ENCODE measurements at regions not wholly inside any gene's neighbourhood (a gene's known extent, or its start where the extent isn't known, plus 50 kb on each side); places are given as distances from the start of the nearest gene placed in this dataset.
A peak's percentile ranks its signal among the peaks of the same experiment; 100 is the strongest.
"Not testable (repeated sequence)": the region's sequence is repeated elsewhere in the genome, so short reads cannot be mapped to it uniquely, and the experiment has no call there.

- no peak for DNase-seq
These were observed 191.5 kb upstream of the AJAP1 start for GRCh38 chr1:4462831-4463484.

- no peak for DNase-seq
These were observed 190.8 kb upstream of the AJAP1 start for GRCh38 chr1:4463631-4464030.

- no peak for DNase-seq
These were observed 189.9 kb upstream of the AJAP1 start for GRCh38 chr1:4464478-4464877.

GRCh38 chr1:4467241-4467640 lies 187.2 kb upstream of the AJAP1 start:
- no peak for DNase-seq

- DNase-seq: no peak
These were observed 186.0 kb upstream of the AJAP1 start for GRCh38 chr1:4468386-4468785.

- DNase-seq: no peak
These were observed 185.4 kb upstream of the AJAP1 start for GRCh38 chr1:4468804-4469514.

GRCh38 chr1:4476394-4476793 lies 178.0 kb upstream of the AJAP1 start:
- DNase-seq: no peak

GRCh38 chr1:4481451-4481850 lies 173.0 kb upstream of the AJAP1 start:
- DNase-seq: no peak

GRCh38 chr1:4482526-4482925 lies 171.9 kb upstream of the AJAP1 start:
- DNase-seq: no peak

GRCh38 chr1:4483021-4483625 lies 171.3 kb upstream of the AJAP1 start:
- DNase-seq: peak; percentile 17

GRCh38 chr1:4485398-4485797 lies 169.0 kb upstream of the AJAP1 start:
- DNase-seq: peak; percentile 33

GRCh38 chr1:4485878-4486277 lies 168.5 kb upstream of the AJAP1 start:
- no peak for DNase-seq

- no peak for DNase-seq
These were observed 167.8 kb upstream of the AJAP1 start for GRCh38 chr1:4486408-4487120.

GRCh38 chr1:4488018-4488417 lies 166.4 kb upstream of the AJAP1 start:
- no peak for DNase-seq

- DNase-seq: no peak
These were observed 164.9 kb upstream of the AJAP1 start for GRCh38 chr1:4489486-4489885.

- not testable (repeated sequence) for DNase-seq
These were observed 164.4 kb upstream of the AJAP1 start for GRCh38 chr1:4489992-4490391.

- no peak for DNase-seq
These were observed 160.4 kb upstream of the AJAP1 start for GRCh38 chr1:4494027-4494426.

GRCh38 chr1:4494558-4494957 lies 159.9 kb upstream of the AJAP1 start:
- no peak for DNase-seq

- no peak for DNase-seq
These were observed 158.6 kb upstream of the AJAP1 start for GRCh38 chr1:4495809-4496208.

GRCh38 chr1:4500441-4500840 lies 154.0 kb upstream of the AJAP1 start:
- no peak for DNase-seq

GRCh38 chr1:4506591-4506990 lies 147.8 kb upstream of the AJAP1 start:
- no peak for DNase-seq

- DNase-seq: no peak
These were observed 145.2 kb upstream of the AJAP1 start for GRCh38 chr1:4509206-4509605.

GRCh38 chr1:4510276-4510691 lies 144.1 kb upstream of the AJAP1 start:
- no peak for DNase-seq

- no peak for DNase-seq
These were observed 143.0 kb upstream of the AJAP1 start for GRCh38 chr1:4511374-4511773.
